Naive thymus-derived CD8-positive, alpha-beta T cell (primary cell): ENCODE measurements at regions not wholly inside any gene's neighbourhood (a gene's known extent, or its start where the extent isn't known, plus 50 kb on each side); places are given as distances from the start of the nearest gene placed in this dataset.

Source experiments
- ATAC-seq, 2 donors: fragments of 150-1000 bp; cut with Tn5 transposase in 1 of 2; sonication (Bioruptor Pico), chemical (Tn5 transposase) in 1 of 2; 1 replicate in 1 of 2; 2 replicates in 1 of 2; pipeline ENCODE4 v1.10.0; 2021; ENCODE audit warnings: mild to moderate bottlenecking in 2 of 2, moderate library complexity in 2 of 2
- POLR2A ChIA-PET: fragments of 350-600 bp; sonication (Branson Sonifier 250); formaldehyde crosslinking; loops from one replicate; lab custom pipeline; 2021; ENCODE audit warnings: antibody characterized with exemption; lab: Charles Lee
- DNase-seq, 10 donors: peaks; one replicate each; pipeline versions ENCODE4 v3.0.0 to v3.0.0-alpha.2; 2020 to 2022
- H3K27ac Mint-ChIP-seq, 10 donors: one replicate each; pipeline ENCODE4 v1.8.0; 2020 to 2022; ENCODE audit warnings: mild to moderate bottlenecking in 10 of 10, mixed read lengths in 10 of 10, moderate library complexity in 4 of 10, inconsistent platforms in 1 of 10
- H3K27me3 Mint-ChIP-seq, 5 donors: one replicate each; pipeline ENCODE4 v1.8.0; 2021 to 2022; ENCODE audit warnings: mixed read lengths in 5 of 5
- H3K36me3 Mint-ChIP-seq, 3 donors: one replicate each; pipeline ENCODE4 v1.8.0; 2020 to 2022; ENCODE audit warnings: mixed read lengths in 3 of 3, mild to moderate bottlenecking in 2 of 3, inconsistent platforms in 1 of 3
- H3K4me1 Mint-ChIP-seq, 4 donors: one replicate each; pipeline ENCODE4 v1.8.0; 2021 to 2022; ENCODE audit warnings: mixed read lengths in 4 of 4
- H3K4me3 Mint-ChIP-seq, 10 donors: one replicate each; pipeline ENCODE4 v1.8.0; 2020 to 2022; ENCODE audit warnings: mild to moderate bottlenecking in 10 of 10, mixed read lengths in 10 of 10, moderate library complexity in 6 of 10, inconsistent platforms in 1 of 10
- H3K9me3 Mint-ChIP-seq, 9 donors: one replicate each; pipeline ENCODE4 v1.8.0; 2020 to 2022; ENCODE audit warnings: mixed read lengths in 9 of 9, mild to moderate bottlenecking in 3 of 9, inconsistent platforms in 1 of 9, moderate library complexity in 1 of 9

- POLR2A ChIA-PET, result no interaction called here
- Mint-ChIP-seq H3K27me3 (no peaks in the 10 kb centered on the region), H3K9me3 (peaks cover 0 to 1% (median 0%) of the 10 kb centered on the region in 9 donors), H3K4me1 (no peaks in the 10 kb centered on the region), H3K27ac (no peak overlapping the region), H3K36me3 (no peaks in the 10 kb centered on the region), H3K4me3 (no peak overlapping the region)
- no peak for ATAC-seq
- no peak for DNase-seq
Measured at GRCh38 chr2:24439971-24440340, 51.1 kb upstream of the NCOA1 start.

- POLR2A ChIA-PET, result interaction anchor here (1.2 kb wide), 1 partner anchor 427 kb away, joined by 3 read pairs; no protein-coding TSS in a partner anchor
- Mint-ChIP-seq H3K4me1 (no peaks in the 10 kb centered on the region), H3K27ac (peak overlapping the region in 1 of 10 donors; percentile 20), H3K36me3 (no peaks in the 10 kb centered on the region), H3K27me3 (no peaks in the 10 kb centered on the region), H3K4me3 (no peak overlapping the region), H3K9me3 (peaks cover 0 to under 1% (median 0%) of the 10 kb centered on the region in 9 donors)
- no peak for ATAC-seq
- no peak for DNase-seq
Measured at GRCh38 chr2:24439280-24439970, 51.6 kb upstream of the NCOA1 start.

- ATAC-seq (no peak), DNase-seq (no peak)
- no peaks in the 10 kb centered on the region for H3K27me3 Mint-ChIP-seq
- no peak overlapping the region for H3K4me3 Mint-ChIP-seq
- no peak overlapping the region for H3K27ac Mint-ChIP-seq
- no peaks in the 10 kb centered on the region for H3K36me3 Mint-ChIP-seq
- no peaks in the 10 kb centered on the region for H3K4me1 Mint-ChIP-seq
- no peaks in the 10 kb centered on the region for H3K9me3 Mint-ChIP-seq
- POLR2A ChIA-PET, result interaction anchor here (1.2 kb wide), 1 partner anchor 429 kb away, joined by 3 read pairs; no protein-coding TSS in a partner anchor
Measured at GRCh38 chr2:24438106-24438505, 52.9 kb upstream of the NCOA1 start.

- no peak for DNase-seq
- Mint-ChIP-seq H3K4me1 (no peaks in the 10 kb centered on the region), H3K27ac (no peak overlapping the region), H3K9me3 (no peaks in the 10 kb centered on the region), H3K27me3 (no peaks in the 10 kb centered on the region), H3K36me3 (no peaks in the 10 kb centered on the region), H3K4me3 (no peak overlapping the region)
- POLR2A ChIA-PET, result no interaction called here
- ATAC-seq, result no peak
Measured at GRCh38 chr2:24435391-24436316, 55.4 kb upstream of the NCOA1 start.

GRCh38 chr2:24434541-24434940 lies 56.5 kb upstream of the NCOA1 start:
- Mint-ChIP-seq H3K4me3 (no peak overlapping the region), H3K27ac (no peak overlapping the region), H3K9me3 (no peaks in the 10 kb centered on the region), H3K36me3 (no peaks in the 10 kb centered on the region), H3K27me3 (peaks cover 0 to 2% (median 0%) of the 10 kb centered on the region in 5 donors), H3K4me1 (no peaks in the 10 kb centered on the region)
- no peak for ATAC-seq
- POLR2A ChIA-PET, result no interaction called here
- DNase-seq, result no peak

GRCh38 chr2:24432735-24433134 lies 58.3 kb upstream of the NCOA1 start:
- Mint-ChIP-seq H3K27me3 (peaks cover 0 to 2% (median 0%) of the 10 kb centered on the region in 5 donors), H3K36me3 (no peaks in the 10 kb centered on the region), H3K4me3 (no peak overlapping the region), H3K4me1 (no peaks in the 10 kb centered on the region), H3K9me3 (no peaks in the 10 kb centered on the region), H3K27ac (no peak overlapping the region)
- no peak for ATAC-seq
- no peak for DNase-seq
- POLR2A ChIA-PET, result no interaction called here

GRCh38 chr2:24432121-24432520 lies 58.9 kb upstream of the NCOA1 start:
- no peak for ATAC-seq
- no peak for DNase-seq
- Mint-ChIP-seq H3K4me1 (no peaks in the 10 kb centered on the region), H3K27ac (no peak overlapping the region), H3K4me3 (no peak overlapping the region), H3K27me3 (peaks cover 0 to 2% (median 0%) of the 10 kb centered on the region in 5 donors), H3K9me3 (no peaks in the 10 kb centered on the region), H3K36me3 (no peaks in the 10 kb centered on the region)
- POLR2A ChIA-PET, result no interaction called here

GRCh38 chr2:24429197-24430074 lies 61.6 kb upstream of the NCOA1 start:
- H3K36me3 Mint-ChIP-seq, result no peaks in the 10 kb centered on the region
- H3K27ac Mint-ChIP-seq, result no peak overlapping the region
- no peaks in the 10 kb centered on the region for H3K9me3 Mint-ChIP-seq
- DNase-seq (no peak), ATAC-seq (no peak)
- H3K27me3 Mint-ChIP-seq, result peaks cover 0 to 2% (median 0%) of the 10 kb centered on the region in 5 donors
- no peaks in the 10 kb centered on the region for H3K4me1 Mint-ChIP-seq
- no peak overlapping the region for H3K4me3 Mint-ChIP-seq
- POLR2A ChIA-PET, result no interaction called here

- Mint-ChIP-seq H3K27me3 (peaks cover 0 to 1% (median 0%) of the 10 kb centered on the region in 5 donors), H3K4me1 (no peaks in the 10 kb centered on the region), H3K27ac (no peak overlapping the region), H3K4me3 (no peak overlapping the region), H3K36me3 (no peaks in the 10 kb centered on the region), H3K9me3 (peaks cover 0 to 9% (median 1%) of the 10 kb centered on the region in 9 donors)
- ATAC-seq (no peak), DNase-seq (no peak)
- POLR2A ChIA-PET, result no interaction called here
Measured at GRCh38 chr2:24424387-24424786, 64.1 kb upstream of the ITSN2 start.

GRCh38 chr2:24423095-24423494 lies 62.8 kb upstream of the ITSN2 start:
- peaks cover 0 to 9% (median 1%) of the 10 kb centered on the region in 9 donors for H3K9me3 Mint-ChIP-seq
- no peaks in the 10 kb centered on the region for H3K36me3 Mint-ChIP-seq
- DNase-seq (no peak), ATAC-seq (no peak)
- POLR2A ChIA-PET, result no interaction called here
- peaks cover 0 to 1% (median 0%) of the 10 kb centered on the region in 5 donors for H3K27me3 Mint-ChIP-seq
- H3K4me1 Mint-ChIP-seq, result no peaks in the 10 kb centered on the region
- no peak overlapping the region for H3K27ac Mint-ChIP-seq
- no peak overlapping the region for H3K4me3 Mint-ChIP-seq

GRCh38 chr2:24421668-24422067 lies 61.3 kb upstream of the ITSN2 start:
- peak; percentile 39 to 56 for ATAC-seq
- DNase-seq, result peak; percentile 9 to 72 (median 35)
- no peak overlapping the region for H3K4me3 Mint-ChIP-seq
- H3K4me1 Mint-ChIP-seq, result no peaks in the 10 kb centered on the region
- no peak overlapping the region for H3K27ac Mint-ChIP-seq
- H3K27me3 Mint-ChIP-seq, result peaks cover 0 to 1% (median 0%) of the 10 kb centered on the region in 5 donors
- peaks cover 0 to 9% (median 1%) of the 10 kb centered on the region in 9 donors for H3K9me3 Mint-ChIP-seq
- no peaks in the 10 kb centered on the region for H3K36me3 Mint-ChIP-seq
- POLR2A ChIA-PET, result no interaction called here

GRCh38 chr2:24420373-24420772 lies 60.0 kb upstream of the ITSN2 start:
- POLR2A ChIA-PET, result no interaction called here
- Mint-ChIP-seq H3K27ac (no peak overlapping the region), H3K27me3 (peaks cover 0 to 1% (median 0%) of the 10 kb centered on the region in 5 donors), H3K4me1 (no peaks in the 10 kb centered on the region), H3K4me3 (no peak overlapping the region), H3K36me3 (no peaks in the 10 kb centered on the region), H3K9me3 (peaks cover 0 to 9% (median 1%) of the 10 kb centered on the region in 9 donors)
- ATAC-seq (no peak), DNase-seq (no peak)
